Forelimb muscle (tissue), 1 donor: ENCODE measurements at regions not wholly inside any gene's neighbourhood (a gene's known extent, or its start where the extent isn't known, plus 50 kb on each side); places are given as distances from the start of the nearest gene placed in this dataset.
"Not testable (repeated sequence)": the region's sequence is repeated elsewhere in the genome, so short reads cannot be mapped to it uniquely, and the experiment has no call there.

Experiments used
- DNase-seq: peaks from one replicate; pipeline ENCODE4 v3.0.0-alpha.2; 2013; ENCODE audit warnings: low read depth

GRCh38 chr2:67904566-67904965 lies 158.2 kb downstream of the C1D start:
- DNase-seq = no peak

- no peak for DNase-seq
These were observed 157.8 kb downstream of the C1D start for GRCh38 chr2:67904966-67905365.

- DNase-seq = not testable (repeated sequence)
These were observed 156.3 kb downstream of the C1D start for GRCh38 chr2:67906547-67906946.

DNA sequence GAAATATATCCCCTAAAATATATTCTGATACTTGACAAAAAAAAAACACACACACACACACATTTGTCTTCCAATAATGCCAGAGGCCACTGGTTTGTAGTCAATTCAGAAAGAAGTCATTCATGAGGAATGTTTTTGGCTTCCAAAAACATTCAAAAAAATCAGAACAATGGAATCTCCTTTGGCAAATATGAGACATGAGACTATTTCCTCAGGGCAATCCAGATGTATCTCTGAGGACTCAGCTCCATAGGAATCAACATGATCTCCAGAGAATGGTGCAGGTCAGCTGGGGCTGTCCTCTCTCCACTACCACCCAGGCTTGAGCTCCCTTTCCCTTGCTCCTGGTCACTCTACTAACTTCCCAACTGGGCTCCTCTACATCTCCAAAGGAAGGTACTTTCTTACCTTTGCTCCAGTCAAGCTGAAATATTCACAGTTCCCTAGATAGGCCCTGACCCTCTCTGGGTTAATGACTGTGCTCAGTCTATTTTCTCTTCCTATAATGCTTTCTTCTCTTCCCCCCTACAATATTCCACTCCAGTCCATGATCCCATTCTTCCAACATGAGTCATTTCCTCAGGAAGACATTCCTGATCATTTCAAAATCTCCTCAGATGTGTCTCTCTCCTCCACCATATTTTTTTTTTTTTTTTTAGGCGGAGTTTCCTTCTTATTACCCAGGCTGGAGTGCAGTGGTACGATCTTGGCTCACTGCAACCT lies 145.3 kb downstream of the C1D start:
- DNase-seq = no peak

- DNase-seq = no peak
These were observed 144.3 kb downstream of the C1D start for GRCh38 chr2:67918471-67918870.

GRCh38 chr2:67919490-67919889 lies 143.3 kb downstream of the C1D start:
- DNase-seq = no peak

DNA sequence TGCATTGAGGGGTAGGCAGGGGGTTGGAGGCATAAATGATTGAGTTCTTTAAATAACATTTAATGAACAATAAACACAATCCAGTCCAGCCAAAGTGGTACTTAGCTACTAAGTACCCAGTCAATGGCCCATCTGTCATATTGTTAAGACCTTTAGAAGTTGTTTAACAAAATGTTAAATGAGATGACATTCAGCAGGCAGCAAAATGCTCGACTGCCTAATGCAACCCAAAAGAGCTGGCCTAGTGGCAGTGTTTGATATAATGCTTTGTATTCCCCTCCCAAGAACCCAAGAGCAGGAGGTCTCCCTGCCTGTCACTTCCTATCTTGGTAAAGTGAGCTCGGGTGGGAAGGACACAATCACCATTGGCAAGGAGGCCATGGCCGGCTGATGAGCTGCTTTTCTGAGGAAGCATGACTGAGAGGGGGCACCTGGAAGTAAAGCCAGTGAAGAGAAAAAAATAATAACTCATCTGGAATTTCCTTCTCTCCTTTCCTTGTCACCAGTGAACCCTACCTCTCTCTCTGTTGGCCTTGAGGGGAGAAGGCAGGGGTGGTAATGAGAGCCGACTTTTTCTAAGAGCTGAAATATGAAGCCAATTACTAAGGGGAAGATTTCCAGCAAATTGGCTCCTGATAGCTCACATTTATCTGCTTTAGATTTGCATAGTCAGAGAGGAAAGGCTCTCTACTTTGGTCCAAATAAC lies 140.6 kb downstream of the C1D start:
- no peak for DNase-seq

DNA sequence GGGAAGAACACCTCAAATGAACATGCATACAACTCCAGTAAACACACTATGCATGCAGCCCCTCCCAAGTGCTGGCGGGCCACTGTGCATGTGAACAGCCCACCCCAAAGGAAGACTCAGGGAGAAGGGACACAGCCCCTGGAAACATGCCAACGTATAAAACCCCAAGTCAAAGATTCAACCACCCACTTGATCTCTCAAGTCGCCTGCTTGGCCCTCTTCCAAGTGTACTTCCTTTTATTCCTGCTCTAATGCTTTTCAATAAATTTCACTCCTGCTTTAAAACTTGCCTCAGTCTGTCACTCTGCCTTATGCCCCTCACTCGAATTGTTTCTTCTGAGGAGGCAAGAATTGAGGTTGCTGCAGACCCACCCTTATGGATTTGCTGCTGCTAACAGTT lies 139.1 kb downstream of the C1D start:
- no peak for DNase-seq

DNA sequence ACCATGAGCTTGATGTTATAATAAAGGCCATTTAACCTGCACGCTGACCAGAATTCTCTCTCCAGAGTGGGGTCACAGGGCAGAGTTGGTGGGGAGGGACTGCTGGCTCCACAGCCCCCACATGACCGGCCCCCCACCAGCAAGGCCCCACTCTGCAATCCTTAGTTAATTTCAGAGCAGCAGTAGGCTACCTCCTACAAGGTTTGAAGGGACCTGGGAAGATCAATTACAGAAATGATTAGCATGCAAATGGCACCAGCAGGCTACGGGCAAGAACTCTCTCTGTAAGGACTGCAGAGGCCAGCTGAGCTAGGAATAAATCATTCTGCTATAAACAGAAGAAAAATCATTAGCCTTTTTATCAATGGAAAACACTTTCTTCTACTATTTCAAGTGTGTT lies 135.3 kb downstream of the C1D start:
- no peak for DNase-seq

GRCh38 chr2:67930156-67930555 lies 132.6 kb downstream of the C1D start:
- no peak for DNase-seq

DNA sequence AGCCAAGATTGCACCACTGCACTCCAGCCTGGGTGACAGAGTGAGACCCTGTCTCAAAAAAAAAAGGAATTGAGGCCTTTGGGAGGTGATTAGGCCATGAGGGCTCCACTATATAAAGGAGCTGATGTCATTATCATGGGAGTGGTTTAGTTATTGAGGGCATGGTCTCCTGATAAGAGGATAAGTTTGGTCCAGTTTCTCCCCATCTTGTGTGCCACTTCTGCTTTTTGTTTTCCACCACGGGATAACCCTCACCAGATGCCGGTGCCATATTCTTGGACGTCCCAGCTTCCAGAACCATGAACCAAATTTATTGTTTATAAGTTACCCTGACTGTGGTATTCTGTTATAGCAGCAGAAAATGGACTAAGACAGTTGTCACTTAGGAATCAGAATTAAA lies 125.8 kb downstream of the C1D start:
- DNase-seq = no peak

- no peak for DNase-seq
These were observed 124.8 kb downstream of the C1D start for GRCh38 chr2:67938053-67938452.

DNA sequence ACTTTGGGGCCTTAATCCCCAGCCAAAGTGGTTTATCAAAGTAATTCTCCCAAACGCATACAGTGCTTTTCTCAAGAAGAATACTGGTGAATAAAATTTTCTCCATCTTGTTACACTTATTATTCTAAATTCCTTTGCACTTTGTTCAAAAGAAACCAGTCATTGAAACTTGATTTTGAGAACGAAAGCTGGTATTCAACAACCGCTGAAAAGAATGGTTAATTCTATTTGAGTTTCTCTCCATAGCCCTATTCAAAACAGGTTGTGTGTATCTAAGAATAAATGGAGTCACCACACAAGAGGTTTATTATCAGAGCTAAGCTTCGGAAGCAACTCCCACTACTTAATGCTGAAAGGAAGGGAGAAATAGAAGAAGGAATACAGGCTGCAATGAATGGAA lies 117.7 kb downstream of the C1D start:
- no peak for DNase-seq

DNA sequence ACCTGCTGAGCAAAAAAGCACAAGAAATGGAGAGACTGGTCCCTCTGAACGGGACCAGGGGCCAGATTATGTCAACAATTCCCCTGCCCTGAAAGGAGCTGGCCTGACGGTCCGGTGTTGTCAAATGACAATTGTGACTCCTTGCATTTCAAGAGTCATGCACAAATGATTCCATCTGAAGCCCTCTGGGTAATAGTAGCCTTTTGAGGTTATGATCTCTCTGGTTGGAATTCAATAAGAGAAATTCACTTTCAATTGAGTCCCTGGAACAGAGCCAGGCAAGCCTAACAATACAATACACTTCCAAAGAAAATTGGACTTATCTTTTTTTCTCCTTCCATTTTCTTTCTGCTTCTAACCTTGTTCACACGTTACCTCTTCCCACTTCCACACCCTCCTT lies 116.9 kb downstream of the C1D start:
- DNase-seq = no peak

DNA sequence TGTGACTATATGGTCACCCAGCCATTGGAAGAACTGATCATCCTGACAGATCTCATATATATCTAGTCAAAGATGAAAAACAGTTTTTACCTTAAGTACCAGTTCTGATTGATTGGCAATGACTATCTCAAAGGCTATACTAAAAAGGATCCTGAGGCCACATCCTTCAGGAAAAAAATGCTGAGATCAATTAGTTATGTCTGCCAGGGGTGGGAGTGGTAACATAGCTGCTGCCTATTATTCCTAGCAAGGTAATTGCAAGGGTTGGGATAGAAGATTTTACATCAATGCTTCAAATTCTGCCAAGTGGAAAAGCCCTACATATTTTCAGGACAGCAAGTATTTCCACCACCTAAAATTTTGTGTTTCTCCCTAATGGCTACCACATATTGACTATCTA lies 114.7 kb downstream of the C1D start:
- DNase-seq = no peak

GRCh38 chr2:67948506-67948905 lies 114.3 kb downstream of the C1D start:
- DNase-seq = no peak

GRCh38 chr2:67950018-67950417 lies 112.8 kb downstream of the C1D start:
- no peak for DNase-seq

- DNase-seq = no peak
These were observed 111.9 kb downstream of the C1D start for GRCh38 chr2:67950919-67951318.

GRCh38 chr2:67952066-67952465 lies 110.7 kb downstream of the C1D start:
- DNase-seq = no peak

- DNase-seq = no peak
These were observed 108.6 kb downstream of the C1D start for GRCh38 chr2:67954093-67954748.

GRCh38 chr2:67955748-67956603 lies 106.8 kb downstream of the C1D start:
- no peak for DNase-seq

GRCh38 chr2:67965246-67965645 lies 97.6 kb downstream of the C1D start:
- no peak for DNase-seq
